CD14-positive monocyte (primary cell): ENCODE measurements at regions not wholly inside any gene's neighbourhood (a gene's known extent, or its start where the extent isn't known, plus 50 kb on each side); places are given as distances from the start of the nearest gene placed in this dataset.

ENCODE experiments used
- DNase-seq, 3 donors: peaks; one replicate each; pipeline ENCODE4 v3.0.0-alpha.2; 2011 to 2022
- H2AFZ ChIP-seq: 2 replicates; pipeline ENCODE4 v1.6.0; 2012; ENCODE audit warnings: mild to moderate bottlenecking, low read depth, low read length, inconsistent platforms; ENCODE audit not compliant: insufficient read depth, poor library complexity, severe bottlenecking
- H3K27ac ChIP-seq, 2 donors: 1 replicate in 1 of 2; 2 replicates in 1 of 2; pipeline ENCODE4 v1.5.1; 2012 to 2013; ENCODE audit warnings: low read length in 2 of 2, control low read depth in 1 of 2, inconsistent platforms in 1 of 2, low read depth in 1 of 2, mild to moderate bottlenecking in 1 of 2
- H3K27me3 ChIP-seq, 2 donors: one replicate each; pipeline versions ENCODE4 v1.6.0 to v1.6.1; 2011 to 2013; ENCODE audit warnings: low read length in 2 of 2; ENCODE audit not compliant: control insufficient read depth in 2 of 2, insufficient read depth in 2 of 2
- H3K36me3 ChIP-seq, 2 donors: replicated peaks in 1 of 2; 1 replicate in 1 of 2; 2 replicates in 1 of 2; pipeline versions ENCODE4 v1.5.1 to v1.6.1; 2012 to 2013; ENCODE audit warnings: low read length in 2 of 2, control low read depth in 1 of 2, inconsistent platforms in 1 of 2, mild to moderate bottlenecking in 1 of 2; ENCODE audit not compliant: insufficient read depth in 2 of 2, control insufficient read depth in 1 of 2
- H3K4me1 ChIP-seq, 2 donors: 1 replicate in 1 of 2; 2 replicates in 1 of 2; pipeline versions ENCODE4 v1.5.1 to v1.6.1; 2012 to 2013; ENCODE audit warnings: low read length in 2 of 2, control low read depth in 1 of 2, inconsistent platforms in 1 of 2, mild to moderate bottlenecking in 1 of 2, moderate library complexity in 1 of 2; ENCODE audit not compliant: insufficient read depth in 2 of 2, control insufficient read depth in 1 of 2
- H3K4me2 ChIP-seq: replicated peaks from 2 replicates; pipeline ENCODE3; 2012; ENCODE audit warnings: low read length, moderate library complexity, mild to moderate bottlenecking; ENCODE audit not compliant: poor library complexity, severe bottlenecking; ENCODE audit errors: extremely low read depth
- H3K4me3 ChIP-seq, 3 experiments: fragments of 200-600 bp in 1 of 3; sonication (generic) in 1 of 3; replicated peaks in 1 of 3; 1 replicate in 2 of 3; 2 replicates in 1 of 3; pipeline ENCODE4 v1.5.1; 2011 to 2013; ENCODE audit warnings: low read length in 3 of 3, mild to moderate bottlenecking in 3 of 3, control low read depth in 2 of 3, low read depth in 2 of 3, inconsistent platforms in 1 of 3, moderate library complexity in 1 of 3
- H3K79me2 ChIP-seq: 2 replicates; pipeline ENCODE4 v1.6.0; 2012; ENCODE audit warnings: mild to moderate bottlenecking, control low read depth, inconsistent platforms, low read length, moderate library complexity; ENCODE audit not compliant: insufficient read depth
- H3K9ac ChIP-seq: 2 replicates; pipeline ENCODE4 v1.6.0; 2017; ENCODE audit warnings: low read length, mild to moderate bottlenecking; ENCODE audit not compliant: insufficient read depth, poor library complexity, severe bottlenecking
- H3K9me3 ChIP-seq, 2 donors: replicated peaks in 1 of 2; 1 replicate in 1 of 2; 2 replicates in 1 of 2; pipeline versions ENCODE4 v1.5.1 to v1.6.1; 2012 to 2013; ENCODE audit warnings: low read length in 2 of 2, control low read depth in 1 of 2; ENCODE audit not compliant: control insufficient read depth in 1 of 2, insufficient read depth in 1 of 2
- H4K20me1 ChIP-seq: 2 replicates; pipeline ENCODE4 v1.6.0; 2012; ENCODE audit warnings: mild to moderate bottlenecking, low read length, control low read depth, moderate library complexity; ENCODE audit not compliant: insufficient read depth
- H3K27ac Mint-ChIP-seq, 7 donors: one replicate each; pipeline ENCODE4 v1.8.0; 2020; ENCODE audit warnings: mild to moderate bottlenecking in 7 of 7, mixed read lengths in 7 of 7, moderate library complexity in 6 of 7, inconsistent platforms in 2 of 7
- H3K27me3 Mint-ChIP-seq, 3 donors: one replicate each; pipeline ENCODE4 v1.8.0; 2021 to 2022; ENCODE audit warnings: low read depth in 3 of 3, mild to moderate bottlenecking in 3 of 3, mixed read lengths in 3 of 3, moderate library complexity in 3 of 3, inconsistent platforms in 1 of 3
- H3K36me3 Mint-ChIP-seq, 2 donors: one replicate each; pipeline ENCODE4 v1.8.0; 2020; ENCODE audit warnings: mixed read lengths in 2 of 2, inconsistent platforms in 1 of 2, mild to moderate bottlenecking in 1 of 2
- H3K4me1 Mint-ChIP-seq: one replicate; pipeline ENCODE4 v1.8.0; 2020; ENCODE audit warnings: mild to moderate bottlenecking, mixed read lengths
- H3K4me3 Mint-ChIP-seq, 2 donors: one replicate each; pipeline ENCODE4 v1.8.0; 2020; ENCODE audit warnings: mild to moderate bottlenecking in 2 of 2, mixed read lengths in 2 of 2, moderate library complexity in 1 of 2
- H3K9me3 Mint-ChIP-seq, 7 donors: one replicate each; pipeline ENCODE4 v1.8.0; 2020 to 2022; ENCODE audit warnings: mixed read lengths in 7 of 7, mild to moderate bottlenecking in 6 of 7, moderate library complexity in 6 of 7, inconsistent platforms in 2 of 7
- CTCF ChIP-seq: fragments of 200-600 bp; IDR thresholded peaks from one replicate; pipeline ENCODE4 v1.8.0; 2022; ENCODE audit warnings: antibody characterized with exemption, mild to moderate bottlenecking
- WGBS: methylation state at CpG from one replicate; pipeline ENCODE4 v1.1.5; 2013; ENCODE audit warnings: missing lambda C conversion rate; ENCODE audit not compliant: insufficient coverage; 5-methylcytosine and 5-hydroxymethylcytosine counted together
- intact Hi-C, 2 donors: fragments of 100-400 bp; cut with micrococcal nuclease; formaldehyde crosslinking; loops; one replicate each; pipeline versions ENCODE4 v1.15.0 to v1.15.1; 2023

GRCh38 chr7:17057143-17057509, 175.3 kb upstream of the AGR3 start:
- Mint-ChIP-seq H3K27ac (peak overlapping the region in 3 of 7 donors; percentile 51 to 66 (median 53)), H3K4me1 (peaks cover 25% of the 10 kb centered on the region), H3K36me3 (peaks cover 0 to 1% of the 10 kb centered on the region in 2 donors), H3K4me3 (no peak overlapping the region), H3K9me3 (peaks cover 0 to 6% (median 0%) of the 10 kb centered on the region in 7 donors), H3K27me3 (no peaks in the 10 kb centered on the region)
- no peaks in the 10 kb centered on the region for H3K36me3 ChIP-seq
- no peak overlapping the region for H2AFZ ChIP-seq
- WGBS: no CpG with 5 or more reads among the region's 1 CpG
- H4K20me1 ChIP-seq: no peaks in the 10 kb centered on the region
- DNase-seq: no peak
- H3K79me2 ChIP-seq: no peaks in the 10 kb centered on the region
- no peak overlapping the region for H3K9ac ChIP-seq
- H3K4me1 ChIP-seq: peaks cover 24 to 39% of the 10 kb centered on the region in 2 donors
- intact Hi-C loops: no loop called here
- H3K4me3 ChIP-seq: no peak overlapping the region
- no peaks in the 10 kb centered on the region for H3K9me3 ChIP-seq
- no peaks in the 10 kb centered on the region for H3K27me3 ChIP-seq
- H3K27ac ChIP-seq: no peak overlapping the region
- no peak for TF ChIP-seq CTCF
- no peak overlapping the region for H3K4me2 ChIP-seq

GRCh38 chr7:17058568-17058967, 176.8 kb upstream of the AGR3 start:
- peaks cover 0 to 1% of the 10 kb centered on the region in 2 donors for H3K36me3 Mint-ChIP-seq
- no CpG with 5 or more reads among the region's 1 CpG for WGBS
- Histone ChIP-seq H3K4me1 (peaks cover 29 to 39% of the 10 kb centered on the region in 2 donors), H3K9me3 (no peaks in the 10 kb centered on the region), H3K27ac (peak overlapping the region in 1 of 2 donors; percentile 63), H3K9ac (no peak overlapping the region), H3K4me3 (peak overlapping the region in 1 of 3 experiments; percentile 31), H2AFZ (no peak overlapping the region), H3K27me3 (no peaks in the 10 kb centered on the region), H3K79me2 (no peaks in the 10 kb centered on the region), H3K36me3 (no peaks in the 10 kb centered on the region), H3K4me2 (peak overlapping the region; percentile 35), H4K20me1 (no peaks in the 10 kb centered on the region)
- H3K27me3 Mint-ChIP-seq: no peaks in the 10 kb centered on the region
- peak overlapping the region; percentile 65 to 95 (median 91) for H3K27ac Mint-ChIP-seq
- TF ChIP-seq CTCF: no peak
- peak; percentile 77 to 93 (median 87) for DNase-seq
- H3K4me1 Mint-ChIP-seq: peaks cover 27% of the 10 kb centered on the region
- peaks cover 0 to 6% (median 0%) of the 10 kb centered on the region in 7 donors for H3K9me3 Mint-ChIP-seq
- intact Hi-C loops: no loop called here
- H3K4me3 Mint-ChIP-seq: peak overlapping the region in 1 of 2 donors; percentile 11
